NOMO-1 treated with DMSO at 0.1 percent for 48 hours (cell line): ENCODE measurements at regions not wholly inside any gene's neighbourhood (a gene's known extent, or its start where the extent isn't known, plus 50 kb on each side); places are given as distances from the start of the nearest gene placed in this dataset.

ENCODE experiments used
- DNase-seq: peaks from one replicate; lab custom pipeline; 2025; ENCODE audit not compliant: unreplicated experiment; lab: John Stamatoyannopoulos, UW

- DNase-seq: no peak
Measured at GRCh38 chr7:95863-96260, 96.5 kb upstream of the FAM20C start.

GRCh38 chr7:96861-97260 lies 95.5 kb upstream of the FAM20C start:
- DNase-seq: no peak

GRCh38 chr7:97310-97841 lies 95.0 kb upstream of the FAM20C start:
- DNase-seq: no peak

DNA sequence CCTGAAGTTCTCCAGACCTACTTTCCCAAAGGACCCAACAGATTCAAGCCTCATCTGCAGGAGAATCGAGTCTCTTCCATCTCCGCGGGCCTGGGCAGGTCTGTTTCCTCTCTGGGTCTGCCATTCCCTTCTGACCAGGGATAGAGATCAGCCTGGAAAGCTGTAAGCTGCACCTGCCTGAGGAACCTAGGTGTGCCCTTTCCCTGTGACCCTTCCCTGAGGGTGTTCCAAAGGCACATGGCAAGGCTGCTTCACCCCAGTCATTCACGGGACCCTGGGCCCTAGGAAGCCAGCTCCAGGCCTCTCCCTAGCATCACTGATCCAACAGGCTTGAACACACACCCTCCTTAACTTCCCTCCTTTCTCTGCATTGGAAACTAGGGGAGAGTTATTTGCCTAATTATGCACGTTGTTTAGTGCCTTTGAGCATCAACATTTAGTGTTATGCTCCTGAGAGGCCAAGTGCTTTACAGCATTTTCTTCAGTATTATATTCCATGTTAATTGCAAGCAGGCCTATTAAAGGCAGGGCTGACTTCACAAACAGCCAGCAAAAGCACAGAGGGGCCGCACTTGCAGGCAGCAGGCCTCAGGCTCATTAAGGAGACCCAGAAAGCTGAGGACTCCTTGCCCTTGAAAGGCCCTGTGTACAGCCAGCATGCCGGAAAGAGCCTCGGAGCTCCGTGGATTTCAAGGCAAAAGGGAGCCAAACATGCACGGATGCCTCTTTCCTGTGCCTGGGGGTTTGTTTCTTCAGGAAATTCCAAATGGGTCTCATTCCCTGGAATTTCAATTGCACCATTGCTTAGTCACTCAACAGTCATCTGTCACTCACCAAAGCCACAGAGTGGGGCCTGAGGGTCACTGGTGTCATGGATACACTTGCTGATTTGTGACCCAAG lies 91.0 kb upstream of the FAM20C start:
- DNase-seq: no peak

- no peak for DNase-seq
Measured at GRCh38 chr7:102047-102711, 90.2 kb upstream of the FAM20C start.

GRCh38 chr7:102721-103120 lies 89.7 kb upstream of the FAM20C start:
- peak; percentile 28 for DNase-seq

DNA sequence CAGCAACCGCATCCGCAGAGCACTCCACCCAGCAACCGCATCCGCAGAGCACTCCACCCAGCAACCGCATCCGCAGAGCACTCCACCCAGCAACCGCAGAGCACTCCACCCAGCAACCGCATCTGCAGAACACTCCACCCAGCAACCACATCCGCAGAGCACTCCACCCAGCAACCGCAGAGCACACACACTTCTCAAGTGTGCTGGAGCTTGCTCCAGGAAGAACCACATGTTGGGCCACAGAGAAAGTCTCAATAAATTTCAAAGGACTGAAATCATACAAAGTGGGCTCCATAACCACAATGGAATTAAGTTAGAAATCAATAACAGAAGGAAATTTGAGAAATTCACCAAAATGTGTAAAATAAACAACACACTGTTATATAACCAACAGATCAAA lies 88.4 kb upstream of the FAM20C start:
- DNase-seq: peak; percentile 7

DNA sequence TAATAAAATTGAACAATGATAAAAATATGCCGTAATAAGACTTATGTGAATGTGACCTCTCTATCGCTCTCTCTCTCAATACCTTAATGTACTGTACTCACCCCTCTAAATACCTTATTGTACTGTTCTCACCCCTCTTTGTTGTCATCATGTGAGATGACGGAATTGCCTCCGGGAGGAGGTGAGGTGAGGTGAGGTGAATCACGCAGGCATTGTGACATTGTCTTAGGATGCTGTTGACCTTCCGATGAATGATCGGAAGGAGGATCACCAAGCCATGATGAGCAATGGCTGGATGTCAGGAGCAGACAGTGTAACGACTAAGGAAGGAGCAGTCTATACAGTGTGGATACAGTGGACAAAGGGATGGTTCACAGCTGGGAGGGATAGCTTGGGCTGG lies 87.4 kb upstream of the FAM20C start:
- no peak for DNase-seq

DNA sequence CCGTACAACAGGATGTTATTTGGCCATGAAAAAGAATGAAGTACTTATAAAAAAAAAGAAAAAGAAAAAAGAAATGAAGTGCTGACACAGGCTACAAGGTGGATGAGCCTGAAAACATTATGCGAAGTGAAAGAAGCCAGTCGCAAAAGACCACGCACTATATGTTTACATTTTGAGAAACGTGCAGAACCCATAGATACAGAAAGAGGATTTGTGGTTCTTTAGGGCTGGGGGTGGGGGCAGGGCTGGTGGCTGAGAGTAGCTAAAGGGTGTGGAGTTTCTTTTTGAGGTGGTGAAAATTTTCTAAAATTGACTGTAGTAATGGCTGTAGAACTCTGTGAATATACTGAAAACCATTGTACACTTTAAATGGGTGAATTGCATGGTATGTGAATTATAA lies 86.0 kb upstream of the FAM20C start:
- DNase-seq: no peak

- DNase-seq: no peak
Measured at GRCh38 chr7:107233-107632, 85.1 kb upstream of the FAM20C start.

- DNase-seq: no peak
Measured at GRCh38 chr7:107907-108306, 84.5 kb upstream of the FAM20C start.

- DNase-seq: no peak
Measured at GRCh38 chr7:109094-109493, 83.3 kb upstream of the FAM20C start.

- DNase-seq: no peak
Measured at GRCh38 chr7:109898-110556, 82.3 kb upstream of the FAM20C start.

GRCh38 chr7:110557-111232 lies 81.7 kb upstream of the FAM20C start:
- no peak for DNase-seq

GRCh38 chr7:111591-111990 lies 80.8 kb upstream of the FAM20C start:
- DNase-seq: no peak

- peak; percentile 95 for DNase-seq
Measured at GRCh38 chr7:112881-113280, 79.5 kb upstream of the FAM20C start.

GRCh38 chr7:115274-115911 lies 77.0 kb upstream of the FAM20C start:
- peak; percentile 98 for DNase-seq

- no peak for DNase-seq
Measured at GRCh38 chr7:116188-116981, 76.0 kb upstream of the FAM20C start.

GRCh38 chr7:117836-118614 lies 74.3 kb upstream of the FAM20C start:
- no peak for DNase-seq
